Heart right ventricle (tissue), 16 donors: ENCODE measurements at regions not wholly inside any gene's neighbourhood (a gene's known extent, or its start where the extent isn't known, plus 50 kb on each side); places are given as distances from the start of the nearest gene placed in this dataset.

ENCODE experiments used
- ATAC-seq, 8 donors: fragments of 200-7000 bp; cut with Tn5 transposase; one replicate each; pipeline ENCODE4 v1.9.1; 2020; ENCODE audit warnings: mild to moderate bottlenecking in 8 of 8, moderate library complexity in 8 of 8, moderate number of reproducible peaks in 1 of 8
- DNase-seq, 2 donors: peaks; one replicate each; pipeline ENCODE4 v3.0.0-alpha.2; 2020
- H3K27ac ChIP-seq, 10 donors: fragments of 200-600 bp; sonication (generic) in 2 of 10; one replicate each; pipeline versions ENCODE4 v1.5.0 to v1.8.0; 2020 to 2022; ENCODE audit warnings: mild to moderate bottlenecking in 3 of 10
- H3K27me3 ChIP-seq, 7 donors: fragments of 200-600 bp; one replicate each; pipeline ENCODE4 v1.8.0; 2021 to 2022; ENCODE audit warnings: mild to moderate bottlenecking in 2 of 7
- H3K36me3 ChIP-seq, 9 donors: fragments of 200-600 bp; sonication (generic) in 1 of 9; one replicate each; pipeline versions ENCODE4 v1.5.0 to v1.8.0; 2020 to 2022; ENCODE audit warnings: mild to moderate bottlenecking in 2 of 9
- H3K4me1 ChIP-seq, 9 donors: fragments of 200-600 bp; sonication (generic) in 1 of 9; one replicate each; pipeline versions ENCODE4 v1.5.0 to v1.8.0; 2020 to 2022; ENCODE audit warnings: mild to moderate bottlenecking in 4 of 9
- H3K4me3 ChIP-seq, 10 donors: fragments of 200-600 bp; sonication (generic) in 2 of 10; one replicate each; pipeline versions ENCODE4 v1.5.0 to v1.8.0; 2020 to 2022; ENCODE audit warnings: mild to moderate bottlenecking in 7 of 10, moderate library complexity in 2 of 10
- H3K9me3 ChIP-seq, 11 donors: fragments of 200-600 bp in 10 of 11; sonication (generic) in 2 of 11; one replicate each; pipeline versions ENCODE4 v1.5.0 to v1.8.0; 2013 to 2022; ENCODE audit warnings: mild to moderate bottlenecking in 2 of 11, control low read depth in 1 of 11, moderate library complexity in 1 of 11
- WGBS, 2 donors: extraction: QIAGEN DNeasy Blood & Tissue Kit; methylation state at CpG; one replicate each; pipeline ENCODE4 v1.1.7; 2013; ENCODE audit warnings: inconsistent platforms in 1 of 2; 5-methylcytosine and 5-hydroxymethylcytosine counted together
- intact Hi-C, 10 donors: fragments of 100-400 bp; cut with DNase I; formaldehyde crosslinking; loops; one replicate each; pipeline versions ENCODE4 v1.11.1 to v1.14.2; 2022
- TF ChIP-seq, protein P1 (sequence below), 9 donors: fragments of 200-600 bp; sonication (generic) in 2 of 9; IDR thresholded peaks; one replicate each; pipeline versions ENCODE4 v1.5.0 to v1.8.0; 2021 to 2022; ENCODE audit warnings: antibody characterized with exemption in 9 of 9, mild to moderate bottlenecking in 5 of 9, moderate library complexity in 1 of 9
- donor health status: Arrhythmogenic right ventricular cardiomyopathy.
- donor health status: ischemic (EF 13 %, LVEDD 7.1; RV severe dilation, severe dysfunction).
- donor health status: healthy with polysubstance abuse.
- donor health status: DM: no; HTN: yes; CAD: no.
- donor health status: DM: no; HTN: no; CAD: no.
- donor health status: ischemic (EF 25% LVEDD 6.9; RV normal size, moderate dysfunction).
- donor health status: ischemic (EF 25% LVEDD 5.7; RV mildly dilated, moderate dysfunction).
- donor health status: healthy.
- donor health status: DM: yes; HTN: yes; CAD: no.
- donor health status: Ischemic cardiomyopathy.
- donor health status: ischemic (EF 35%, LVEDD 5.7; RV mildly dilated, moderate dysfunction).
- donor health status: nonischemic (EF 11% LVEDD 7.7; RV severe dilation, severe dysfunction).
- donor health status: DM: yes; HTN: yes; CAD: no.
- donor health status: PGD.
- donor health status: ischemic (EF 29% LVEDD 5.4; RV normal size, mild dysfunction).
- donor health status: nonischemic (EF 23%, LVEDD 6.1; RV moderate dilation, normal function).

DNA sequence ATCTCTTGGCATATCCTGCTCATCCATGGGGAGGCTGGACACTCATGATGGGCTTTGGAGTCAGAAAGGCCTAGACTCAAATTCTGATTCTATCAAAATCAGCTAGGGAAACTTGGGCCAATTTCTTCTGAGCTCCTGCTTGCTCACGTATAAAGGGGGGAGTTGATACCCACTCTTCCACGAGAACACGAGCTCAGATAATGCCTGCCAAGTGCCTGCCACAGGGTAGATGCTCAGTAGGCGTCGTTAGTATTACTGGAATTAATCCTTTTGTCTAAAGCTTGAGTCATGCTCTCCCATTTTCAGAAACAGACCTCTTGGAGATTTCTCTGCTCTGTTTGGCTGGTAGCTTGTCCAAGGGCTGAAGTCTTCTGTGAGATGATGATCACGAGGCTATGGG, 238.3 kb upstream of the MVB12B start:
- H3K27me3 ChIP-seq: peaks cover 0 to 12% (median 0%) of the 10 kb centered on the region in 7 donors
- DNase-seq (no peak), ATAC-seq (no peak)
- H3K27ac ChIP-seq: no peak overlapping the region
- no peak overlapping the region for H3K4me3 ChIP-seq
- H3K9me3 ChIP-seq: no peaks in the 10 kb centered on the region
- 70 to 74% methylated on average over 6 of the region's 6 CpGs for WGBS, 2 donors
- intact Hi-C loops: no loop called here
- H3K36me3 ChIP-seq: no peaks in the 10 kb centered on the region
- TF ChIP-seq, protein P1, sequence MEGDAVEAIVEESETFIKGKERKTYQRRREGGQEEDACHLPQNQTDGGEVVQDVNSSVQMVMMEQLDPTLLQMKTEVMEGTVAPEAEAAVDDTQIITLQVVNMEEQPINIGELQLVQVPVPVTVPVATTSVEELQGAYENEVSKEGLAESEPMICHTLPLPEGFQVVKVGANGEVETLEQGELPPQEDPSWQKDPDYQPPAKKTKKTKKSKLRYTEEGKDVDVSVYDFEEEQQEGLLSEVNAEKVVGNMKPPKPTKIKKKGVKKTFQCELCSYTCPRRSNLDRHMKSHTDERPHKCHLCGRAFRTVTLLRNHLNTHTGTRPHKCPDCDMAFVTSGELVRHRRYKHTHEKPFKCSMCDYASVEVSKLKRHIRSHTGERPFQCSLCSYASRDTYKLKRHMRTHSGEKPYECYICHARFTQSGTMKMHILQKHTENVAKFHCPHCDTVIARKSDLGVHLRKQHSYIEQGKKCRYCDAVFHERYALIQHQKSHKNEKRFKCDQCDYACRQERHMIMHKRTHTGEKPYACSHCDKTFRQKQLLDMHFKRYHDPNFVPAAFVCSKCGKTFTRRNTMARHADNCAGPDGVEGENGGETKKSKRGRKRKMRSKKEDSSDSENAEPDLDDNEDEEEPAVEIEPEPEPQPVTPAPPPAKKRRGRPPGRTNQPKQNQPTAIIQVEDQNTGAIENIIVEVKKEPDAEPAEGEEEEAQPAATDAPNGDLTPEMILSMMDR (IDR thresholded peaks at IDR 0.05): no peak
- H3K4me1 ChIP-seq: no peaks in the 10 kb centered on the region

DNA sequence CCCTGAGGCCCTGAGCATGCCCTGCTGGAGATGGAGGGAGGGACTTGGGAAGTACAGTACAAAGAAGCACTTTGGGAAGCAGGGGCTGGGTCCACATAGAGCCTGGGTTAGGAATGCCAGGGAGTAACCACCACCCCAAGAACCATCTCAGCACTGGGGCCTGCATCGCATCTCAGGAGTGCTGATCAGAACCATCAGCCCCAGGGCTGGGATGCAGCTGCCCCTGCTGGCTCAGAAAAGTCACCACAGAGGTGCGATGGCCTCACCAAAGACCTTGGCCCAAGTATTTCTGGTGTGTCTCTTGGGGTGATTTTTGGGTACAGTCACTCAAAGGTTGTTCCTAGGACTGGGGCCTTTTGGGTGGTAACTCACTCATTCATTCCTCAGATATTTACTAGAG, 236.8 kb upstream of the MVB12B start:
- ATAC-seq (no peak), DNase-seq (no peak)
- Histone ChIP-seq H3K4me1 (no peaks in the 10 kb centered on the region), H3K9me3 (no peaks in the 10 kb centered on the region), H3K36me3 (no peaks in the 10 kb centered on the region), H3K27ac (no peak overlapping the region), H3K27me3 (peaks cover 0 to 9% (median 0%) of the 10 kb centered on the region in 7 donors), H3K4me3 (no peak overlapping the region)
- intact Hi-C loops: no loop called here
- 84 to 89% methylated on average over 2 of the region's 2 CpGs for WGBS, 2 donors
- TF ChIP-seq, protein P1 (IDR thresholded peaks at IDR 0.05): no peak

DNA sequence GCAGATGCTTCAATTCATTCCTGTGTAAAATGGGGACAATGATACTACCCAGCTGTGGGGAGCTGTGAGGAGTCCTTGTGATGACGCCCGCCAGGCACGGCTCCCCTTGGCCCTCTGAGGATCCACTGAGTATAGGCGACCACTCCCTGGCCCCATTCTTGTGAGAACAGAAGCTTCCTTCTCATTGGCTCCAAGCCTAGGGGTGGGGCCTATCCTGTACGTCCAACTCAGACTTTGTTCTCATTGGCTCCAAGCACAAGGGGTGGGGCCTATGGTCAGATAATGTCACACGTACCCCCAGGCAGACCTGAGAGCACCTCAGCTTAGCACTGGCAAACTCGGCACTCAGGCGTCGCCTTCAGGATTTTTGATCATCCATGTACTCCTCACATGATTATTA, 232.9 kb upstream of the MVB12B start:
- Histone ChIP-seq H3K4me3 (no peak overlapping the region), H3K27ac (no peak overlapping the region), H3K27me3 (peaks cover 0 to 9% (median 0%) of the 10 kb centered on the region in 7 donors), H3K36me3 (no peaks in the 10 kb centered on the region), H3K4me1 (no peaks in the 10 kb centered on the region), H3K9me3 (peaks cover 0 to 6% (median 0%) of the 10 kb centered on the region in 11 donors)
- intact Hi-C loops: no loop called here
- ATAC-seq (no peak), DNase-seq (no peak)
- TF ChIP-seq, protein P1 (IDR thresholded peaks at IDR 0.05): no peak
- 68 to 70% methylated on average over 9 of the region's 9 CpGs for WGBS, 2 donors

DNA sequence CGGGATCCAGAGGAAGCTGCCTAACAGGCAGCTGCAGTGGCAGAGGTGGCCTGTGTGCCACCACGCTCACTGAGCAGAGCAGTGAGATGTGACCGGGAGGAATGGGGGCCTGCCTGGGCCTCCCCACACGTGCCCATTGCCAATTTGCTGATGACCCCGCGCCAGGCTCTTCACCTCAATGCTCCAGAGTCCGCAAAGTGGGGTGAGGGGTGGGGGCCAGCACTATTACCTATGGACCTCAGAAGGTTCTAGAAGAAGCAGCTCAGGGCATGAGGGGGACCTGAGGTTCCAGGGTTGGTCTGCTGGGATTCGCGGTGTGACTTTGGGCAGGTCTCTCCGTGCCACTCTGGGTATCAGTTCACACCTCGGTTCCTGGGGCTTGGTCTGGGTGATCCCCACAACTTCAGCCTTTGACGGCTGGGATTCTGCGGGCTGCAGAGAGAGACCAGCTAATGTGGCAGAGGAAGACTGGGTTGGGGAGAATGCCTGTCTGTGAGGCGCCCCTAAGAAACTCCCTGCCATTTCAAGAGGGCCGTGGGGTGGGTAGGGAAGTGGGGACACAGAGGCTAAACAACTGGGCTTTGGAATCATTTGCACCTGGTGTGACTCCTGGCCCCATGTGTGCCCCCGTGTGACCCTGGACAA, 231.0 kb upstream of the MVB12B start:
- ATAC-seq: no peak
- peaks cover 0 to 16% (median 0%) of the 10 kb centered on the region in 11 donors for H3K9me3 ChIP-seq
- WGBS, 2 donors: 86 to 87% methylated on average over 16 of the region's 16 CpGs

More for the DNA sequence above, 231.0 kb upstream of the MVB12B start:
- TF ChIP-seq, protein P1 (IDR thresholded peaks at IDR 0.05): no peak
- H3K4me1 ChIP-seq: no peaks in the 10 kb centered on the region
- no peak overlapping the region for H3K27ac ChIP-seq
- intact Hi-C loops: no loop called here
- H3K36me3 ChIP-seq: no peaks in the 10 kb centered on the region
- H3K4me3 ChIP-seq: no peak overlapping the region
- DNase-seq: no peak
- H3K27me3 ChIP-seq: peaks cover 0 to 13% (median 0%) of the 10 kb centered on the region in 7 donors
